ENCODE measurements at regions not wholly inside any gene's neighbourhood (a gene's known extent, or its start where the extent isn't known, plus 50 kb on each side); places are given as distances from the start of the nearest gene placed in this dataset.

- no peak overlapping the region for H3K4me3 ChIP-seq (ENCODE audit: control insufficient read depth, low read depth, low read length)
- TF ChIP-seq, protein P1, sequence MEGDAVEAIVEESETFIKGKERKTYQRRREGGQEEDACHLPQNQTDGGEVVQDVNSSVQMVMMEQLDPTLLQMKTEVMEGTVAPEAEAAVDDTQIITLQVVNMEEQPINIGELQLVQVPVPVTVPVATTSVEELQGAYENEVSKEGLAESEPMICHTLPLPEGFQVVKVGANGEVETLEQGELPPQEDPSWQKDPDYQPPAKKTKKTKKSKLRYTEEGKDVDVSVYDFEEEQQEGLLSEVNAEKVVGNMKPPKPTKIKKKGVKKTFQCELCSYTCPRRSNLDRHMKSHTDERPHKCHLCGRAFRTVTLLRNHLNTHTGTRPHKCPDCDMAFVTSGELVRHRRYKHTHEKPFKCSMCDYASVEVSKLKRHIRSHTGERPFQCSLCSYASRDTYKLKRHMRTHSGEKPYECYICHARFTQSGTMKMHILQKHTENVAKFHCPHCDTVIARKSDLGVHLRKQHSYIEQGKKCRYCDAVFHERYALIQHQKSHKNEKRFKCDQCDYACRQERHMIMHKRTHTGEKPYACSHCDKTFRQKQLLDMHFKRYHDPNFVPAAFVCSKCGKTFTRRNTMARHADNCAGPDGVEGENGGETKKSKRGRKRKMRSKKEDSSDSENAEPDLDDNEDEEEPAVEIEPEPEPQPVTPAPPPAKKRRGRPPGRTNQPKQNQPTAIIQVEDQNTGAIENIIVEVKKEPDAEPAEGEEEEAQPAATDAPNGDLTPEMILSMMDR (conservative IDR thresholded peaks at IDR 0.05; ENCODE audit: control insufficient read depth, insufficient read depth, low read depth, low read length) = no peak
- no peak for DNase-seq (ENCODE audit: low read depth)
Observed at GRCh38 chr2:53434466-53434865, 333.1 kb upstream of the CHAC2 start.

DNA sequence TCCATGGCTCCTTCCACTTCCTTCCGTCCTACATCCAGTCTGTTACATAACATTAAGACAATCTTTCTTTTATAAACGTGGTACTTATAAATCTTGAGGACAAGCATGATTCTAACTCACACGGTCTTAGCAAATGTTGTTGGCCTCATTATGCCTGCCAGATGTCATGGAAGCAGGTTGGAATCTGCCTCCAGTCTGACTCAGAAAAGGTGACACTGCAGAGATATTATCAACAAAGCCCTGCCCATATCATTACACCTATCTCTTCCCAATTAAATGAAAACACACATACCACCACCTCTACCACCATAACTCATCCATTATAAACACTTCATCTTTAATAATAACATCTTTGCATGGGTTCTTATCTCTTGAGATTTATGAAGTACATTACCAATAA lies 334.7 kb upstream of the CHAC2 start:
- TF ChIP-seq, protein P1 (conservative IDR thresholded peaks at IDR 0.05; ENCODE audit: control insufficient read depth, insufficient read depth, low read depth, low read length) = no peak
- H3K4me3 ChIP-seq (ENCODE audit: control insufficient read depth, low read depth, low read length) = no peak overlapping the region
- DNase-seq (ENCODE audit: low read depth) = no peak

- no peak overlapping the region for H3K4me3 ChIP-seq (ENCODE audit: control insufficient read depth, low read depth, low read length)
- TF ChIP-seq, protein P1 (conservative IDR thresholded peaks at IDR 0.05; ENCODE audit: control insufficient read depth, insufficient read depth, low read depth, low read length) = no peak
- DNase-seq (ENCODE audit: low read depth) = no peak
Observed at GRCh38 chr2:53429901-53430300, 337.7 kb upstream of the CHAC2 start.

DNA sequence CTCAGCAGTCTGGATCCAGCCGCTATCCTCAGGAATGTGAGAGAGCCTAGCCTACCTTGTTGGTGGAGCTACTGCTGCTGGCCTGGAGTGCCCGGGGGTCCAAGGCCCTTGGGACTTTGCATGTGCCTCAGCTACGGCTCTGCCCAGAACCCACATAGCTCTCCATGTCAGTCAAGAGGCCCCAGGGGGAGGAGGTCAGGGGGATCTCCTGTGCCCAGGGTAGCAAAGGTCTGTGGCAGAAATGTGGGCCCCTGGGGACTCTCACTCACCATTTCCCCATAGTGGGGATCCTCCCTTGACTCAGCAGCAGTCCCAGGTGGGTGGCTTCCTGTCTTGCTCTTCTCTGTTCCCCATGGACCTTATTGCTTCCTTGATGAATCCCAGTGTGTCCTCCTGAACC lies 342.7 kb upstream of the CHAC2 start:
- DNase-seq (ENCODE audit: low read depth) = no peak
- TF ChIP-seq, protein P1 (conservative IDR thresholded peaks at IDR 0.05; ENCODE audit: control insufficient read depth, insufficient read depth, low read depth, low read length) = no peak
- no peak overlapping the region for H3K4me3 ChIP-seq (ENCODE audit: control insufficient read depth, low read depth, low read length)

- H3K4me3 ChIP-seq (ENCODE audit: control insufficient read depth, low read depth, low read length) = no peak overlapping the region
- no peak for DNase-seq (ENCODE audit: low read depth)
- TF ChIP-seq, protein P1 (conservative IDR thresholded peaks at IDR 0.05; ENCODE audit: control insufficient read depth, insufficient read depth, low read depth, low read length) = no peak
Observed at GRCh38 chr2:53423465-53423864, 344.1 kb upstream of the CHAC2 start.

DNA sequence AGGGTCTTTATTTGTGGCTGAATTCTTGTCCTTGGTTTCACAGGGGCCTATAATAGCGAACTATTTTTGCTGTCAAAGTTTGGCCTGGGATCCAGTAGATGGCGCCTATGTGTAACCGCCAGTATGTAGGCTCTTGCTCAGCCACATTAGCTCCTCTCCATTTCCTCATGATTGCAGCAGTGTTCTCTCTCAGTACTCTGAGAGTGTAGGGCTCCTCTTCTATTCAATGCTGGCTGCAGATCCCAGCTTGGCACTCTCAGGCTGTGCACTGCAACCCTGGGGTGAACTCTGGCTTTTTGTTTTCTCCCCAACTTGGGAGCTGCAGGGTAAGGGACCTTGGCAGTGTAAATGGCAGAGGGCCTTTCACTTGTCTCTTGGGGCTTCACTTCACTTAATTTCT lies 344.6 kb upstream of the CHAC2 start:
- DNase-seq (ENCODE audit: low read depth) = peak; percentile 56
- H3K4me3 ChIP-seq (ENCODE audit: control insufficient read depth, low read depth, low read length) = no peak overlapping the region
- TF ChIP-seq, protein P1 (conservative IDR thresholded peaks at IDR 0.05; ENCODE audit: control insufficient read depth, insufficient read depth, low read depth, low read length) = peak; percentile 57

- no peak overlapping the region for H3K4me3 ChIP-seq (ENCODE audit: control insufficient read depth, low read depth, low read length)
- TF ChIP-seq, protein P1 (conservative IDR thresholded peaks at IDR 0.05; ENCODE audit: control insufficient read depth, insufficient read depth, low read depth, low read length) = no peak
- DNase-seq (ENCODE audit: low read depth) = no peak
Observed at GRCh38 chr2:53417385-53417784, 350.2 kb upstream of the CHAC2 start.
